NOMO-1 treated with dmso at 0.1 percent for 144 hours (cell line): ENCODE measurements at regions not wholly inside any gene's neighbourhood (a gene's known extent, or its start where the extent isn't known, plus 50 kb on each side); places are given as distances from the start of the nearest gene placed in this dataset.

Source experiments
- DNase-seq: peaks from one replicate; lab custom pipeline; 2025; ENCODE audit not compliant: unreplicated experiment; lab: John Stamatoyannopoulos, UW

DNA sequence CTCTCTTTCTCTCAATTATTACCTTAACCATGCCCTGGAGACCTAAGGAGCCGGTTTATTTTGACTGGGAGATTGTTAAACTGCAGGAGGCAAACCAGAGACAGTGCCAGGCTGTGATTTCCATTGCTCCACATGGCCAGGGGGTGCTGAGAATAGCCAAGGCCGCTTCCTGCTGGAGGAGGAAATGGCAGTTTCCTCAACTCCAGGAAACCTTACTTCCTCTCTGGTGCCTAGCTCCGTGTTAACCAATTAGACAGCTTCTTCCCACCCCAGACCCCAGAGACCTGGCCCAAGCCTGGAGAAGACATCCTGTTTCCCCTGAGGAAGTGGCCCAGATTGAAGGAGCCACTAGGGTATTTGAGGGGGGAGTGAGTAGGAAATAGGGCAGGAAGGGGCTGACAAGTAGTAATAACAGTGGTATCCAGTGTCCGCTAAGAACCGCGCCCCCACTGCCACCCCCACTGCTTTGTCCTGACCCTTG, 161.2 kb downstream of the PLPP3 start:
- DNase-seq, result no peak

DNA sequence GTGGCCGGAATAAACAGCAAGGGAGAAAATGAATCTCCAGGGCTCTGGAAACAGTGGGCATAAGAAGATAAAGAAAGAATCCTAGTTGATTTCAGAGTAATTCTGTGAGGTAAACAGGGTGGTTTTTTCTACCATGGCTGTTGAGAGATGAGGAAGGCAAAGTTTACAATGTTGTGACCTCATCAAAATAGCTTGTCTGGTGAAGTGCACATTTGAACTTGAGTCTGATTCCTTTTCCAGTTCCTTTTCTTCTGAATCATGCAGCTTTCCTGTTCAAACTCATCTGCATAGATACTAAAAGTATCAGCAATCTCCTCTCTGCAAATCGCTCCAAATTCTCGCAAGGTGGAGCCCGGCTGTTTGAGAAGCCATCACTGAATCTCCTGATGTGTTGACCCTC, 161.7 kb downstream of the PLPP3 start:
- no peak for DNase-seq

DNA sequence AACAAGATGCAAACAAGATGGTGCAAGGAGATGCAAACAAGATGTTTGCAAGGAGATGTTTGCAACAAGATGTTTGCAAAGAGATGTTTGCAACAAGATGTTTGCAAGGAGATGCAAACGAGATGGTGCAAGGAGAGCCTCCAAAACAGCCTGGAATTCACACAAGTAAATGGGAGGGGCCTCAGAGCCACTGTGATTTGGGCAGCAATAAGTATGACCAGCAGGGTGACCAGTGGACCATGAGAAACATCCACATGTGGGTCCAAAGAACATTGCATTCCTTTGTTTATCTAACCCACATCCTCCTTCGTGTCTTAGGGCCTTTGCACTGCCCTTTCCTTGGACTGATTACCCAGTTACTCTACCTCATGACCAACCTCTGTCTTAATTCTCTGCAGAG, 162.9 kb downstream of the PLPP3 start:
- DNase-seq, result no peak

DNA sequence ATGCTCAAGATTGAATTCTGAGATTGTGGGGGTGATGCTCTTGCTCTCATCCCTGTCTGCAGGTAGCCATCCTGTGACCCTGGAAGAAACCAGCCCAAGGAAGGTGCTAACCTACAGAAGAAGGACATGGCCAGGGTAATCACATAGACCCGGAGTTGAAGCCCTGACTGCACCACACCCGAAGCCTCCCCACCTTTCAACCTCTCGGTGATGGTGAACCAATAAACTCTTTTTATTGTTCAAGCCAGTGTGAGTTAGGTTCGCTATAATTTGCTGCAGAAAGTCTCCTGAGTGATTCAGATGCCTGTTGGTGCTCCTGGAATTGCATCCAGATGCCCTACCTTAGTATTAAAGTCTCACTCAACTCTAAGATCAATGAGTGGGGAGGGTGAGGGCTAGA, 163.6 kb downstream of the PLPP3 start:
- no peak for DNase-seq

DNA sequence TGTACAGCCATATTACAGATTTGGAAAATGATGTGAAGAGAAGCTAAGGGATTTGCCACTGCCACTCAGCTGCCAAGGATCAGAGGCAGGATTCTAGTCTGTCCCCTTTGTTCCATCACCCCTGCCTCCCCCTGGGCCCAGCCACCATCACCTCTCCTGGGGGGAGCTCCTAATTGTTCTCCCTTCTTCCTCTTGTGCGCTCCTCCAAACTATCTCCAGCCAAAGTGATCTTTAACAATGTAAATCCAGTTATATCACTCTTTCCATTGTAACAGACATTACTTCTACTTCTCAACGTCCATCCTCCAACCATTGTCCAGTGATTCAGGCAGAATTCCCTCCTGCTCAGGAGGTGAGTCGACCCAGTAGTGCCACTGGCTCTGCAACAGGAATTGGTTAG, 164.1 kb downstream of the PLPP3 start:
- no peak for DNase-seq

DNA sequence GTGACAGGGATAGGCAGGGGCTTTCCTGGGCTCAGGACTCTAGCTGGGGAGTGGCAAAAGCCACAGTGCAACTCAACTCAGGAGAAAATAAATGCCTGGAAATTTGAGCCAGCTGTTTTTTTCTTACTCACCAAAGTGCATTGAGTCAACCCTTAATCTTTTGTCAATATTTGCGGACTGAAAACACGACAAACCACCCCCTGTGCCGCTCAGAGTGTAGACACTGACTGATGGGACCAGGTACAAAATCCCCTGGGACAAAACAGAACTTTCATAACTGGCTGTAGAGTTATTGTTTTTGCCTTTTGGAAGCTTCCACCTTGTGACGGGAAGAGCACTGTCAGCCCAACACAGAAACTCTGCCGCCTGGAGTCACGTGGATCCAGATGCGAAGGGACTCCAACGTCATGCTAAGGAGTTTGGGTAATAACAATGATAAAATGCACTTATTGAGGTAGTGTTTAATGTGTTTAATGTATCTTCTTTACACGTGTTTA, 164.6 kb downstream of the PLPP3 start:
- no peak for DNase-seq

DNA sequence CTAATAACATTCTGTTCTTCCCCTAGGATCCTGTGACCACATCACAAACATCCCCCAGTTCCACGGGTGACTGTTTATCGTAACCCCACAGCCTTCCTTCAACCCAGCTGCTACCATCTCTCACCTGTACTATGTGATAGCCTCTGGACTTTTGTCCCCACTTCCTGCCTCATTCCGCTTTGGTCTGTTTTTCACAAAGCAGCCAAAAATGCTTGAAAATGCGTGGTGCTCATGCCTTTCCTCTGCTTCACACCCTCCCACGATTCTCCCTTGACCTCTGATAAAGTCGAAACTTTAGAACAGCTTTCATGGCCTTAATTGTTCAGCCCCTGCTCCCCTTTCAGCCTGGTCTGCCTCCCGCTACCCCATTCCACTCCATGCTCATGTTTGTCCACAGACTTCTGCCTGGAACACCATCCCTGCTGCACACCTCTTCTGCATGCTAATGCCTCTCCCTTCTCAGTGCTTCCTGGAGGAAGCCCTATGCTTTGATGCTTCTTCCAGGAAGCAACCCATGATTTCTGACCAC, 165.6 kb downstream of the PLPP3 start:
- DNase-seq, result no peak

DNA sequence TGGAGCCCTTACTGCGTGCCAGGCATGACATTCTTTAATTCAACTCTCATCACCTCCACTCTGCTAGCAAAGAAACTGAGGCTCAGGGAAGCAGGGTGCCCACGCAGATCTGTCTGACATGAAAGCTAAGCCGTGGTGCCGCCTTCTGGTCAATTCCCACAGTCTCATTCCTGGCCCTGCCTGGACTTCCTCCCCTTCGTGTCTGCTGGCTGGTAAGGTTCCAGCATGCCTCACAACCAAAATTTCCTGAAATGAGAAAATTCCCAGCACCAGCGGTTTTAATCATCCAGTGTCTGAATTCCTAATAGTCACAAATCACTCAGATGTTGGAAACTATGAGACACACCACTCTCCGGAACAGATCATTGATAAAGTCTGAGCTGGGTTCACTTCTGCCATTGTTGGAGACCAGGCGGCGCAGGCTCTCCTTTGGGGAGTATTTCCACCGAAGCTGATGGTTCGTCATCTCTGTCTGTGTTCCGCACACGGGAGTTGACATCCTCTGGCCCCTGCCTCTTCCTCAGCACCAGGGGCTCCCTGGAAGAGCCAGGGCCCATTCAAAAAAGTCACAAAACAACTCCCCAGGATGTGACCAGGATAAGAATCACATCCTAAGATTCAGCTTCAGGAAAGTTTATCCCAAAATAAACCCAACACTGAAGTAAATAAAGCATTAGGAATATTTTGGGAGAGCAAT, 167.7 kb downstream of the PLPP3 start:
- DNase-seq, result no peak

DNA sequence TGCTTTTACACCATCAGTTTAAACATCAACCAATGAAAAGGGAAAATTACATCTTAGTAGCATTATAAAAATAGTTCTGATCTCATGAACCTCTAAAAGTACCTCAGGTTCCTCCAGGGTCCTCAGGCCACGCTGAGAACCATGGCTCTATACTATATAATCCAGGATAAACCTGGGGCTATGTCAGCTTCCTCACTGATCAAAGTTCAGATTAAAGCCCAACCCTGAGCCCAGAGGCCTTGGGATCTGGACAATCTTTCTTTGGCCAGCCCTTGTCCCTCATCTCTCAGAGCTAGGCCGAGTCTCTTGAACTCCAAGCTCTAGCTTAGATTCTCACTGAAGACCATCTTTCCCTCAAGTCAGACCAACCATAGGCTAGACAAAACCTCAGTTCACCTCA, 168.3 kb downstream of the PLPP3 start:
- no peak for DNase-seq

DNA sequence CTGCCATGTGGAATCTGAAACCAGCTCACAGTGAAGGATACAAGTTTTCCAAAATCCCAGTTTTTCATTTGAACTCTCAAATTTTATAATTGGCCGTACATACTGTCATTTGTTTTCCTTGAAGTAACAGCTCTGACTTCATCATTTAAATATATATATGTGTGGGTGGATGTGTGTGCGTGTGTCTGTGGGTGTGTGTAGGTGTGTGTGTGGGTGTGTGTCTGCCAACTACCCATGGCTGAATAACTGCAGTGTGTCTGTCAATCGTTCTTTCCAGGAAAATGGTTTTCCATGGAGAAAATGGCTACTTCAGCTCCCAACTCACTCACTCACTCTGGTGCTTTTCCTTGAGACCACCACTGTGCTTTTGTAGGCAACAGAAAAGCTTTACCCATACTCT, 169.0 kb downstream of the PLPP3 start:
- no peak for DNase-seq

DNA sequence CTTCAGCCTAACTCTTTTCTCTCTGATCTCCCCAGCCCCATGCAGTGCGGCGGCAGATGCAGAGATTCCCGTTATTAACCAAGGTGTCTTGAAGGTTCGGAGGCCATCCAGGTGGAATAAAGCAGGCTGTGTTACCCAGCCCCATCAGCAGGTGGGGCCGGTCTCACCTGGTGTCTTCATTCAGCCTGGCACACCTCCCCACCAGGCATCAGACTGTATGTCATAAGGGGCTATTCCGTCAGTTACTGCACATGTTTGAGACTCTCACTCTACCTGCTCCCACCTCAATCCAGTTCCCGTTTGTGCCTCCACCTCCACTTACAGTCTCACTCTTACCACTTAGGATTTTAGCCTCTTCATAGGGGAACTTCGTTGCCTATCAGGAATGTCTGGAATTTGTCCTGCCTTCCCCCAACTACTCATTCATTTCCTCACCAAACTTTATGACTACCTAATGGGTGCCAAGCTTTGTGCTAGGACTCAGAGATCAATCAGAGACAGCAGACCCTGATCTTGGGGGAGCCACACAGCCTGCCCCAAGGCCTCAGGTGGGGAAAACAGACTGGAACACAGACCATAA, 170.2 kb downstream of the PLPP3 start:
- DNase-seq, result no peak

DNA sequence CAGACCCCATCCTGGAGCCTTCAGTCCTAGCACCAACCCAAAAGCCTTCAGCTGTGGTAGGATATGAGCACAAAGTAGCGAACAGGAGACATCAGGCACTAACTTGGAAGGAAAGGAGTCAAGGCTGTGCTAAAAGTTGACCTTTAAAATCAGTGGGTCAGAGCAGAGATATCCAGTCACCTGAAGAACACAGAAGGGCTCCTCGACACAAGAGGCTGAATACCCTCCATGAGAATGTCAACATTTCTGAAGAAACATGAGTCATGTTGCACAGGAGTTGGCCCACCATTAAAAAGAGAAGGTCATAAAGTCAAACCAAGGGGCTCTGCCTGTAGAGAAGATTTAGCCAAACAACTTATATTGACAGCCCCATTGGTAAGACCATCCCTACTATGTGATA, 172.5 kb downstream of the PLPP3 start:
- DNase-seq, result no peak

DNA sequence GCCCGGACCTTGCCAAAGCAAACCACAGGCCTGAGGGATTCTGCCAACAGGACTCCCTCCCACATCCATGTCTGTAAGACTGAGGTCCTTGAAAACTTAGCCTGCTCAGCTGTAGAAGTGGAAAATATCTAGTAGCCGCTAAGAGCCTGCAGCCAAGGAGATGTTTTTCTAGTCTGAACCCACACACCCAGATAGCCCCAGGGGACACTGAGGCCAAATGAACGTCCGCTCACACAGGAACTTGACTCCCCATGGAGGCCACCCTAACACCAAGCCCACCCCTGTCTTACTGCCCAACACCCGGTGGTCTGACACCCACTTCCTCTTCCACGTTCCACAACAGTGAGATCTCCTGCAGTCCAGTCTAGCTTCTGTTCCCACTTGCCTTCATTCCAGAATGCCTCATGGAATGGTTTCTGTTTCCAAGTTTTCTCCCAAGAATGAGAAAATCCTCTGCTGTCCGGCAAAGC, 174.8 kb downstream of the PLPP3 start:
- no peak for DNase-seq

DNA sequence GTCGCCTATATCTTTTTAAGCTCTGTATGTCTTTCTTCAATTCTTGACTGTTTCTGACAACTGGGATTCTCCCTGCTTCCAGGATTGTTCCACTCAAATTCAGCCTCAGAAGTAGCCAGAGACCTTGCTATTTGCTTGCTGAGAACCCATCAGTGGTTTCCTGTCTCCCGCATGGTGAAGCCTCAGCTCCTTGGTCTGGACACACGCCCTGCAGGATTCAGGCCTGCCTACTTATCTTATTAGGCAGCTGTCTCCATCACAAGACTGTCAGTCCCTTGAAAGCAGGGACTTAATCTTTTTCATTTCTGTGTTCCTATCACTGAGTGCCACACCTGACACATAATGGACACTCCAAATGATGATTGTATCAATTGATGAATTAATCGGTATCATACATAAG, 175.3 kb downstream of the PLPP3 start:
- DNase-seq, result no peak

DNA sequence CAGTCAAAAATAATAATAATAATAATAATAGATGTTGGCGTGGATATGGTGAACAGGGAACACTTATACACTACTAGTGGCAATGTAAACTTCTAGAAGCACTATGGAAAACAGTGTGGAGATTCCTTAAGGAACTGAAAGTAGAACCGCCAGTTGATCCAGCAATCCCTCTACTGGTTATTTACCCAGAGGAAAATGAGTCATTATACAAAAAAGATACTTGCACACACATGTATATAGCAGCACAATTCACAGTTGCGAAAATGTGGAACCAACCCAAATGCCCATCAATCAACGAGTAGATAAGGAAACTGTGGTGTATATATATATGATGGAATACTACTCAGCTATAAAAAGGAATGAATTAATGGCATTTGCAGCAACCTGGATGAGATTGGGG, 176.0 kb downstream of the PLPP3 start:
- DNase-seq, result no peak

DNA sequence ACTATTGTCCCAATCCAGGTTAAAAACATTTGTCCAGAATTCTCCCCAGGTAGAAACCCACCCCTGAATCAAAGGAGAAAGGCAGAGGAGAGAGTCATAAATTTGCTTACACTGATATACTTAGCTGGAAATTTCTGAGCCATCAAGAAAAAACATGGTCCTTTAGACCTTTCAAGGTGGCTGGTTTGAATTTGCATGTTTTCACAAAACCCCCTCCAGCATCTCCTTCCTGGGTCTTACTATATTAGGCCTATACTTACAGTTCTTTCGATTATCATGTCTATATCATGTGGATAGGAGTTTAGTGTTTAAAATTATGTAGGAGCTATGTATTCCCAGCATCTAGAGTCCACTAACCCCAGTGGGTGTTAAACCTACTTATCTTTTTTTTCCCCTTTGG, 178.2 kb downstream of the PLPP3 start:
- no peak for DNase-seq

DNA sequence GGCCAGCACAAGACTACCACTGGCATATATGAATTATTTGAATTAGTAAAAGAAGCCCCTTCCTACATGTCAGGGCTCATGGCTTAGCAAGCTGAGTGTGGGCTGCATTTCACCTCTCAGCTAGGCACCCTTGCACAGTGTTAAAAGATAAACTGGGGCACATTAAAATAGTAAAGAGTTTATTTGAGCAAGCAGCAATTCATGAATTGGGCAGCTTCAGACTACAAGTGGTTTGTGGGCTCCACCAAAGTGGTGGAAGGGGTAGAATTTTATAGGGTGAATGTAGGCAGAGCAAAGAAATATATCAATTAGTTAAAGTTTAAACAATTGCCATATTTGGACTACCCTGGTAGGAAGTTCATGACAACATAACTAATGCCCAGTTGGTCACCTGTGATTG, 178.8 kb downstream of the PLPP3 start:
- no peak for DNase-seq

DNA sequence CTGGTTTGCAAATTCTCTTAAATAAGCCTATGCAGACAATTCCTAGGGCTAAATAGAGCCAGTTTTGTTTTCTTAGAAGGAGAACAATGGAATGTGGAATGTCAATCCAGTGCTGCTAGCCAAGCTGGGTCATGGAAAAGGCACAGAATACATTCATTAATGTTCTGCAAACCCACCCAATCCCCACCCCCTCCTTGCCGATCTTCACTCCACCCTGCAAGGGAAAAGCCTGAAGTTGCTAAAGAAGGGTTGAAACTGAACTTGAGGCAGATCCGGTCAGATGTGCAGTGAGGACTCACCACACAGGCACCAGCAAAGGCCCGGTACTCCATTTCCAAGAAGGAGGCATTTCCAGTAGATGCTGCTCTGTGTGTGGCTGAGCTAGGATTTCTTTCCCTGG, 179.6 kb downstream of the PLPP3 start:
- no peak for DNase-seq

DNA sequence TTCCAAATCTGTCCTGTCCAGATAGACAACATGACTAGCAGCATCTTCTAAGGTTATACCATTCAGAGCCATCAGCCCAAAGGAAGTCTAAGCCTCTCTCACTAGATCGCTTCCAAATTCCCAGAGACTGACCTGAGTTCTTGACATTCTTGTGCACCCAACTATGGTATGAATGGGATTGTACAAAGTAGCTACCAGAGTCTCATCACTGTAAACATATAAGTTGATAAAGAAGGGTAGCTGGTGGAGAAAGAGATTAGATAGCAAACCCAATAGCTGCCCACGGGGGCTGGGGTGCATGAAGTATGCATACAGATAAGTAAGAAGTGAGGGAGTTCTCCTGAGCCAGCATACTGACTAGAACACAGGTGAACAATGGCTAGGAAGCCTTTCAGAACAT, 180.0 kb downstream of the PLPP3 start:
- no peak for DNase-seq

DNA sequence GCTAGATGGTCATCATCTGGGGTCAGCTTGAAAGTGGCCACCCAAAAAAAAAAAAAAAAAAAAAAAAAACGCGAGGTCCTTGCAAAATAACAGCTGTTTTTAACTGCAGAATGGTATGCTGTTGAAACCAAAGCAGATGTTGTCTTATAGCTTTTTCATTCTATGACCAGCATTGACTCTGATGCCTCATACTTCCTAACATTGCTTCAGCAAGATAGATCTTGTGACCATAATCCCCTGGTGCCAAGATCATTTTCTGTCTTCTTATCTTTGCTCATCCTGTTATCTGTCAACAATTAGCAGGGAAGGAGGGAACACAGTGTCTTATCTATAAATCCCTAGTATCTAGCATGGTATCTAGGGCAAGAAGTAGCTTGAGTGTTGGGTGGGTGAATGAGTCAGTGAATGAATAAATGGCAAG, 181.5 kb downstream of the PLPP3 start:
- DNase-seq, result no peak

DNA sequence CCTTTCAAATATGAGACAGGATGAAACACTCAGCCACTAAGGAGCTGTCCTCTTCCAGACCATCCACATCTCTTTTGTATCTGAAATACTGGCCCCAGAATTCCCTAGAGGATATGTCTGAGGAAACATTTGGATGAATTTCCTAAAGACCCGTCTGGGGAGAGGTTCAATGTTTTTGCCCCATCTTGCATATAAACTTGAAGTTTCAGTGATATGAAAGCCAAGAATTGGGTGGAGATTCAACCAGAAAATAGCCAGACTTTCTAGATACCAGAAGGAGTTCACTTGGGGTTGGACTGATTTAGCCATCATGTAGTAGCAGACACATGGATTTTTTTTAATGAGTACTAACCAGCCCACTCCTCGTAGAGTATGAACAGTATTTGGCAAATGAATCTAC, 182.0 kb downstream of the PLPP3 start:
- no peak for DNase-seq

DNA sequence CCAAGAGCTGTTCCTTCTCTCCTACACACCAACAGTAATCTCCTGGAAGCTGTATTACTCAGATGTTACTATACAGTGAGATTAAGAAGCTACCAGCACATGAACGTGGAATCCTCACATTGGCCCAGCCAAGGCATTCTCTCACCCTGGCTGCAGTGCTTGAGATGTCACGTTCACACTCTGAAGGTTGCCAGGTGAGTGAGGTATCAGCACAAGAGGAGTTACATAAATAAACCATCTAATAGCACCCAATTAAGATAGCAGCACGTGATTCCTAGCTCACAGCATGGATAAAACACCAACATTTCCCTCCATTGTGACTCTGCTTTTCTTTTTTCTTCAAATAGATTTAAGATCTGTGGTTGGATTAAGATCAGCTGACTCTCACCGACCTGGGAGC, 182.8 kb downstream of the PLPP3 start:
- DNase-seq, result no peak

DNA sequence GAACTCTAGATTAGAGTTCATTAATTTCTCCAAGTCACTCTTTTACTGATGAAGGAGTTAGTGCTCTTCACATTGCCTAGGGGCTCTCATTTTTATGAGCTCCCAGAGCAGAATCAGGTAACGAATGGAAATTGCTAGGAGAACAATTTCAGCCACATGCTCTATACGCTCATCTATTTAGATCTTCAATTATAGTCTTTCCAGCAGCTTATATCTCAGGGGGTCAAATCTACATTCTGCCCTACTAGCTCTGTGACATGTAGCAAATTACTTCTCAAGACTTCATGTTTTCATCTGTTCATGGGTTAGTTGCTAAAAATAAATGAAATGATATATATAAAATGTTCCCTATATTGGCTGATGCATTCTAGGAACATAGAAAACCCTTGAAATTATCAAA, 183.6 kb downstream of the PLPP3 start:
- DNase-seq, result no peak
